Neural progenitor cell (in vitro differentiated cells): ENCODE measurements at regions not wholly inside any gene's neighbourhood (a gene's known extent, or its start where the extent isn't known, plus 50 kb on each side); places are given as distances from the start of the nearest gene placed in this dataset.

ENCODE experiments used
- DNase-seq: peaks from one replicate; pipeline ENCODE4 v3.0.0-alpha.2; 2016; ENCODE audit warnings: low spot score
- H2AFZ ChIP-seq: fragments of 200-600 bp; sonication (generic); replicated peaks from 2 replicates; pipeline ENCODE4 v1.6.1; 2016; ENCODE audit warnings: antibody characterized with exemption
- H3F3A ChIP-seq: fragments of 200-600 bp; sonication (generic); 2 replicates; pipeline ENCODE4 v1.6.1; 2016; ENCODE audit warnings: antibody characterized with exemption, low read depth
- H3K27ac ChIP-seq: fragments of 200-600 bp; sonication (generic); 2 replicates; pipeline ENCODE4 v1.5.1; 2016; ENCODE audit warnings: mild to moderate bottlenecking
- H3K27me3 ChIP-seq: fragments of 200-600 bp; sonication (generic); 2 replicates; pipeline ENCODE4 v1.6.1; 2016; ENCODE audit warnings: mild to moderate bottlenecking, moderate library complexity
- H3K36me3 ChIP-seq: fragments of 200-600 bp; sonication (generic); 2 replicates; pipeline ENCODE4 v1.5.1; 2016
- H3K4me1 ChIP-seq: fragments of 200-600 bp; sonication (generic); 2 replicates; pipeline ENCODE4 v1.6.1; 2016; ENCODE audit warnings: mixed run types
- H3K4me2 ChIP-seq: fragments of 200-600 bp; sonication (generic); 2 replicates; pipeline ENCODE4 v1.6.1; 2016
- H3K4me3 ChIP-seq: fragments of 200-600 bp; sonication (generic); 2 replicates; pipeline ENCODE4 v1.5.1; 2016
- H3K79me2 ChIP-seq: fragments of 200-600 bp; sonication (generic); 2 replicates; pipeline ENCODE4 v1.6.1; 2016; ENCODE audit warnings: low read depth
- H3K9ac ChIP-seq: fragments of 200-600 bp; sonication (generic); 2 replicates; pipeline ENCODE4 v1.6.1; 2016
- H3K9me3 ChIP-seq: fragments of 200-600 bp; sonication (generic); 2 replicates; pipeline ENCODE4 v1.5.1; 2016; ENCODE audit warnings: low read depth
- H4K20me1 ChIP-seq: fragments of 200-600 bp; sonication (generic); 2 replicates; pipeline ENCODE4 v1.6.1; 2016; ENCODE audit warnings: low read depth
- H3K27ac Mint-ChIP-seq: 3 replicates; pipeline ENCODE4 v1.8.0; 2021; ENCODE audit warnings: mixed read lengths
- H3K27me3 Mint-ChIP-seq: 2 replicates; pipeline ENCODE4 v1.8.0; 2022; ENCODE audit warnings: low read depth, mild to moderate bottlenecking, inconsistent platforms, moderate library complexity, mixed read lengths; ENCODE audit not compliant: insufficient read depth
- H3K36me3 Mint-ChIP-seq: 3 replicates; pipeline ENCODE4 v1.8.0; 2021; ENCODE audit warnings: mixed read lengths
- H3K4me1 Mint-ChIP-seq: 3 replicates; pipeline ENCODE4 v1.8.0; 2021; ENCODE audit warnings: mixed read lengths
- H3K4me3 Mint-ChIP-seq: 3 replicates; pipeline ENCODE4 v1.8.0; 2021; ENCODE audit warnings: mild to moderate bottlenecking, moderate library complexity, mixed read lengths
- H3K9me3 Mint-ChIP-seq: 3 replicates; pipeline ENCODE4 v1.8.0; 2020; ENCODE audit warnings: mixed read lengths
- EZH2 ChIP-seq: fragments of 200-600 bp; sonication (generic); IDR thresholded peaks from 2 replicates; pipeline ENCODE4 v1.6.1; 2017; ENCODE audit warnings: antibody characterized with exemption, mild to moderate bottlenecking, moderate library complexity
- EZH2phosphoT487 ChIP-seq: fragments of 200-600 bp; sonication (generic); IDR thresholded peaks from 2 replicates; pipeline ENCODE4 v1.6.1; 2017; ENCODE audit warnings: antibody characterized with exemption
- TF ChIP-seq, protein P1 (sequence below): fragments of 200-600 bp; sonication (generic); IDR thresholded peaks from 2 replicates; pipeline ENCODE4 v1.5.1; 2017; ENCODE audit warnings: antibody characterized with exemption, mild to moderate bottlenecking

DNA sequence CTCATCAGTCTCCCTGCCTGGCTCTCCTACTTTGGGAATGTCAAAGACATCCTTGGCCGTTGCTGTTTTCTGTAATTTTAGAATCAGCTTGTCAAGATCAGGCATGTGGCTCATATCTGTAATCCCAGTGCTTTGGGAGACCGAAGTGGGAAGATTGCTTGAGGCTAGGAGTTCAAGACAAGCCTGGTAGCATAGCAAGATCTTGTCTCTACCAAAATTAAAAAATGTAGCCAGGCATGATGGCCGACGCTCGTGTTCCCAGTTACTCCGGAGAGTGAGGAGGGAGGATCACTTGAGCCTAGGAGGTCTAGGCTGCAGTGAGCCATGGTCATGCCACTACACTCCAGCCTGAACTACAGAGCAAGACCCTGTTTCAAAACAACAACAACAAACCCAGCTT lies 144.0 kb upstream of the ATP10A start:
- Mint-ChIP-seq H3K36me3 (no peaks in the 10 kb centered on the region), H3K4me1 (no peaks in the 10 kb centered on the region), H3K27ac (no peak overlapping the region), H3K27me3 (peaks cover 2% of the 10 kb centered on the region), H3K9me3 (peaks cover 2% of the 10 kb centered on the region), H3K4me3 (no peak overlapping the region)
- Histone ChIP-seq H3K4me2 (no peak overlapping the region), H3F3A (no peaks in the 10 kb centered on the region), H2AFZ (no peak overlapping the region), H3K79me2 (no peaks in the 10 kb centered on the region), H3K9me3 (no peaks in the 10 kb centered on the region), H3K27ac (no peak overlapping the region), H3K4me1 (no peaks in the 10 kb centered on the region), H3K27me3 (no peaks in the 10 kb centered on the region), H3K9ac (no peak overlapping the region), H3K36me3 (no peaks in the 10 kb centered on the region), H4K20me1 (no peaks in the 10 kb centered on the region), H3K4me3 (no peak overlapping the region)
- DNase-seq = no peak
- TF ChIP-seq, protein P1, sequence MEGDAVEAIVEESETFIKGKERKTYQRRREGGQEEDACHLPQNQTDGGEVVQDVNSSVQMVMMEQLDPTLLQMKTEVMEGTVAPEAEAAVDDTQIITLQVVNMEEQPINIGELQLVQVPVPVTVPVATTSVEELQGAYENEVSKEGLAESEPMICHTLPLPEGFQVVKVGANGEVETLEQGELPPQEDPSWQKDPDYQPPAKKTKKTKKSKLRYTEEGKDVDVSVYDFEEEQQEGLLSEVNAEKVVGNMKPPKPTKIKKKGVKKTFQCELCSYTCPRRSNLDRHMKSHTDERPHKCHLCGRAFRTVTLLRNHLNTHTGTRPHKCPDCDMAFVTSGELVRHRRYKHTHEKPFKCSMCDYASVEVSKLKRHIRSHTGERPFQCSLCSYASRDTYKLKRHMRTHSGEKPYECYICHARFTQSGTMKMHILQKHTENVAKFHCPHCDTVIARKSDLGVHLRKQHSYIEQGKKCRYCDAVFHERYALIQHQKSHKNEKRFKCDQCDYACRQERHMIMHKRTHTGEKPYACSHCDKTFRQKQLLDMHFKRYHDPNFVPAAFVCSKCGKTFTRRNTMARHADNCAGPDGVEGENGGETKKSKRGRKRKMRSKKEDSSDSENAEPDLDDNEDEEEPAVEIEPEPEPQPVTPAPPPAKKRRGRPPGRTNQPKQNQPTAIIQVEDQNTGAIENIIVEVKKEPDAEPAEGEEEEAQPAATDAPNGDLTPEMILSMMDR = no peak
- TF ChIP-seq EZH2phosphoT487 = no peak
- no peak for TF ChIP-seq EZH2

DNA sequence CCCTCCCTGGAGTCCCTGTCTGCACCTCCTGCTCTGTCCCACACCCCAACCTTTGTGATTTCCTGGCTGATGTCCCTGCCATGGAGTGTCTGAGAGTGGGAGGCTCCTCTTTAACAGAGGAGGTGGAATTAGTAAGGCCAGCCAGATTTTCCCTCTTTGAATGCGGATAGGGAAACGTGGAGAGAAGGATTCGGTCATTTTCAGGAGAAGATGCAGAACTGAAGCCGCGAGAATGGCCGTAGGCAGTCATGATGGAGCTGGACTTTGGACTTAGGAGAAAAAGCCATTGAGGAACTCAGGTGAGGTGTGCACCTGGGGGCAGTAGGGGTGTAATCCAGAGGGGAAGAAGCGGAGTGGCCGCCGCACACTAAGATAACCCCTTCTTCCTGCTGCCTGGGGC lies 138.1 kb upstream of the ATP10A start:
- no peak overlapping the region for H2AFZ ChIP-seq
- no peak overlapping the region for H3K9ac ChIP-seq
- H3F3A ChIP-seq = no peaks in the 10 kb centered on the region
- no peak for DNase-seq
- H3K9me3 ChIP-seq = no peaks in the 10 kb centered on the region
- Mint-ChIP-seq H3K9me3 (peaks cover 7% of the 10 kb centered on the region), H3K36me3 (no peaks in the 10 kb centered on the region), H3K27ac (no peak overlapping the region), H3K27me3 (no peaks in the 10 kb centered on the region), H3K4me1 (no peaks in the 10 kb centered on the region), H3K4me3 (no peak overlapping the region)
- H3K4me2 ChIP-seq = no peak overlapping the region
- TF ChIP-seq EZH2 = no peak
- TF ChIP-seq, protein P1 = no peak
- no peak for TF ChIP-seq EZH2phosphoT487
- H3K36me3 ChIP-seq = no peaks in the 10 kb centered on the region
- no peaks in the 10 kb centered on the region for H3K27me3 ChIP-seq
- H3K4me3 ChIP-seq = no peak overlapping the region
- no peaks in the 10 kb centered on the region for H3K4me1 ChIP-seq
- no peaks in the 10 kb centered on the region for H4K20me1 ChIP-seq
- H3K79me2 ChIP-seq = no peaks in the 10 kb centered on the region
- no peak overlapping the region for H3K27ac ChIP-seq

DNA sequence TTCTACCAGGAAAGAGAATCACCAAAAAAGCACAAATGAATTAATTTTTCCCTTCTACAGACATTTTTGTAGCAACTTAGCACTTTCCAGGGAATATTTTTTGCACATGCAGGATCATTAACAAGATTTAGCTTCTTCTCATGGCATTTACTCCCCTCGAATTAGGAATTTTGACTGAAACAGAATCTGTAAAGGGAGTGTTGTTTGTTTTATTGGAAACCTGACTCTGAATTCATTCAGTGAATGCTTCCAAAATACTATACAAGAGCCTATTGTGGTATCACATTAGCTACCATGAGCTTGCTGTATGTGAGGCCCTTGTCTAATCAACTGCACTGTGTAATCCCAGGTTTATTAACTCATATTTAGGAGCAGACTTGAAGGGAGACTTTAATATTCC lies 130.4 kb upstream of the ATP10A start:
- peaks cover 11% of the 10 kb centered on the region for H3K4me1 ChIP-seq
- no peak for TF ChIP-seq EZH2
- TF ChIP-seq EZH2phosphoT487 = no peak
- TF ChIP-seq, protein P1 = no peak
- Mint-ChIP-seq H3K27me3 (peaks cover 9% of the 10 kb centered on the region), H3K4me3 (no peak overlapping the region), H3K4me1 (no peaks in the 10 kb centered on the region), H3K9me3 (peaks cover 16% of the 10 kb centered on the region), H3K27ac (no peak overlapping the region), H3K36me3 (no peaks in the 10 kb centered on the region)
- H3F3A ChIP-seq = no peaks in the 10 kb centered on the region
- no peak overlapping the region for H2AFZ ChIP-seq
- H3K9ac ChIP-seq = no peak overlapping the region
- H3K36me3 ChIP-seq = no peaks in the 10 kb centered on the region
- H3K27ac ChIP-seq = no peak overlapping the region
- DNase-seq = no peak
- H3K4me3 ChIP-seq = no peak overlapping the region
- H3K27me3 ChIP-seq = no peaks in the 10 kb centered on the region
- H3K9me3 ChIP-seq = no peaks in the 10 kb centered on the region
- H3K4me2 ChIP-seq = no peak overlapping the region
- H3K79me2 ChIP-seq = no peaks in the 10 kb centered on the region
- no peaks in the 10 kb centered on the region for H4K20me1 ChIP-seq
